H1 (cell line): ENCODE measurements at regions not wholly inside any gene's neighbourhood (a gene's known extent, or its start where the extent isn't known, plus 50 kb on each side); places are given as distances from the start of the nearest gene placed in this dataset.

ENCODE experiments used
- CEBPB ChIP-seq: IDR thresholded peaks from 2 replicates; pipeline ENCODE4 v1.6.1; 2012; ENCODE audit warnings: low read depth, low read length
- EP300 ChIP-seq, 2 experiments: IDR thresholded peaks; 1 replicate in 1 of 2; 2 replicates in 1 of 2; pipeline ENCODE4 v1.6.1; 2011 to 2012; ENCODE audit warnings: low read depth in 2 of 2, low read length in 2 of 2, mild to moderate bottlenecking in 2 of 2, borderline replicate concordance in 1 of 2, inconsistent platforms in 1 of 2, moderate library complexity in 1 of 2
- JUN ChIP-seq: IDR thresholded peaks from 2 replicates; pipeline ENCODE4 v1.6.1; 2011; ENCODE audit warnings: low read depth, mild to moderate bottlenecking, improper control_type of control experiment, low read length
- POLR2A ChIP-seq, 2 experiments: IDR thresholded peaks; 1 replicate in 1 of 2; 2 replicates in 1 of 2; pipeline ENCODE4 v1.6.1; 2011; ENCODE audit warnings: low read depth in 2 of 2, low read length in 2 of 2, mild to moderate bottlenecking in 2 of 2; ENCODE audit errors: control extremely low read depth in 1 of 2
- POLR2AphosphoS5 ChIP-seq: IDR thresholded peaks from 2 replicates; pipeline ENCODE4 v1.6.1; 2011; ENCODE audit warnings: low read depth, low read length
- RAD21 ChIP-seq, 2 experiments: IDR thresholded peaks in 1 of 2; conservative IDR thresholded peaks in 1 of 2; 2 replicates each; pipeline ENCODE4 v1.6.1; 2011; ENCODE audit warnings: low read depth in 2 of 2, low read length in 2 of 2, improper control_type of control experiment in 1 of 2, inconsistent platforms in 1 of 2, mild to moderate bottlenecking in 1 of 2, moderate library complexity in 1 of 2
- SP1 ChIP-seq: IDR thresholded peaks from 2 replicates; pipeline ENCODE4 v1.6.1; 2011; ENCODE audit warnings: low read depth, low read length
- TCF12 ChIP-seq: IDR thresholded peaks from 2 replicates; pipeline ENCODE4 v1.6.1; 2011; ENCODE audit warnings: low read depth, mild to moderate bottlenecking, low read length
- YY1 ChIP-seq: IDR thresholded peaks from 2 replicates; pipeline ENCODE4 v1.6.1; 2011; ENCODE audit warnings: low read depth, mild to moderate bottlenecking, low read length

DNA sequence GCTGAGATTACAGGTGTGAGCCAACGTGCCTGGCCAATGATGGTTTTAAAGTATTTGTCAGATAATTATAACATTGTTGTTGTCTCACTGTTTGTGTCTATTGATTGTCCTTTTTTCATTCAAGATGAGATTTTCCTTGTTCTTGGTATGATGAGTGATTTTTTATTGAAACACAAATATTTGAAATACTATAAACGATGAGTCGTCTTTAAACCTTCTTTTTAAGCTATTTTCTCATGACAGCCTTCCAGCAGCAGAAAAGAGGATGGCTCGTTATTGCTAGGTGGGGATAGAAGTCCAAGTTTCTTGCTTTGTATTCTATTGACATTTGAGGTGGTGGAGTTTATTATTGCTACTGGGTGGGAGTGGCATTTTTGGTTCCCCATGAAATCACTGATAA, 61.7 kb upstream of the MDFIC2 start:
- TF ChIP-seq POLR2A (IDR thresholded peaks at IDR 0.05; ENCODE audit: control extremely low read depth in 1 of 2, low read depth in 2 of 2, low read length in 2 of 2): no peak
- TF ChIP-seq SP1: no peak
- TF ChIP-seq POLR2AphosphoS5: no peak
- TF ChIP-seq CEBPB: no peak
- no peak for TF ChIP-seq RAD21 (IDR thresholded peaks at IDR 0.05 in 1 of 2, conservative IDR thresholded peaks at IDR 0.05 in 1 of 2; ENCODE audit: low read depth in 2 of 2, low read length in 2 of 2)
- TF ChIP-seq JUN: no peak
- no peak for TF ChIP-seq EP300 (IDR thresholded peaks at IDR 0.05; ENCODE audit: borderline replicate concordance in 1 of 2, low read depth in 2 of 2, low read length in 2 of 2)
- TF ChIP-seq YY1: no peak
- TF ChIP-seq TCF12: no peak
